PC-9 (cell line): ENCODE measurements at regions not wholly inside any gene's neighbourhood (a gene's known extent, or its start where the extent isn't known, plus 50 kb on each side); places are given as distances from the start of the nearest gene placed in this dataset.

Source experiments
- CTCF ChIP-seq: fragments of 200-600 bp; sonication (generic); conservative IDR thresholded peaks from 2 replicates; pipeline ENCODE4 v1.6.1; 2017; ENCODE audit warnings: mixed run types, antibody characterized with exemption, mild to moderate bottlenecking, moderate library complexity
- EZH2 ChIP-seq: fragments of 200-600 bp; sonication (generic); IDR thresholded peaks from 2 replicates; pipeline ENCODE4 v1.8.0; 2017; ENCODE audit warnings: antibody characterized with exemption, low read depth

GRCh38 chr1:185648858-185649589 is 85.2 kb upstream of the HMCN1 start:
- TF ChIP-seq CTCF (no peak), EZH2 (no peak)
